KMS-11 (cell line): ENCODE measurements at regions not wholly inside any gene's neighbourhood (a gene's known extent, or its start where the extent isn't known, plus 50 kb on each side); places are given as distances from the start of the nearest gene placed in this dataset.

Experiments
- H2AFZ ChIP-seq: fragments of 200-600 bp; sonication (generic); 2 replicates; pipeline ENCODE4 v1.6.1; 2016; ENCODE audit warnings: antibody characterized with exemption, mixed run types, low read depth
- H3K27ac ChIP-seq: fragments of 200-600 bp; sonication (generic); 2 replicates; pipeline ENCODE4 v1.6.1; 2016; ENCODE audit warnings: mild to moderate bottlenecking, mixed run types
- H3K27me3 ChIP-seq: fragments of 200-600 bp; sonication (generic); 2 replicates; pipeline ENCODE4 v1.6.1; 2017; ENCODE audit warnings: mild to moderate bottlenecking, low read depth, mixed run types, moderate library complexity; ENCODE audit not compliant: insufficient read depth
- H3K36me3 ChIP-seq: fragments of 200-600 bp; sonication (generic); 2 replicates; pipeline ENCODE4 v1.6.1; 2017; ENCODE audit warnings: mild to moderate bottlenecking, mixed run types; ENCODE audit not compliant: insufficient read depth
- H3K4me1 ChIP-seq: fragments of 200-600 bp; sonication (generic); 2 replicates; pipeline ENCODE4 v1.6.1; 2016; ENCODE audit warnings: mild to moderate bottlenecking, low read depth, mixed run types; ENCODE audit not compliant: poor library complexity, severe bottlenecking
- H3K4me2 ChIP-seq: fragments of 200-600 bp; sonication (generic); 2 replicates; pipeline ENCODE4 v1.7.0; 2016; ENCODE audit warnings: mild to moderate bottlenecking, mixed run types
- H3K4me3 ChIP-seq: fragments of 200-600 bp; sonication (generic); IDR thresholded peaks from 2 replicates; pipeline ENCODE4 v1.6.1; 2017; ENCODE audit warnings: low read depth, low read length, mixed read lengths; ENCODE audit not compliant: insufficient read depth
- H3K79me2 ChIP-seq: fragments of 200-600 bp; sonication (generic); 2 replicates; pipeline ENCODE4 v1.6.1; 2016; ENCODE audit warnings: low read depth, mixed run types; ENCODE audit not compliant: insufficient read depth
- H3K9ac ChIP-seq: fragments of 200-600 bp; sonication (generic); 2 replicates; pipeline ENCODE4 v1.6.1; 2016; ENCODE audit warnings: mild to moderate bottlenecking, mixed run types
- H4K20me1 ChIP-seq: fragments of 200-600 bp; sonication (generic); 2 replicates; pipeline ENCODE4 v1.6.1; 2016; ENCODE audit warnings: mild to moderate bottlenecking, mixed run types; ENCODE audit not compliant: insufficient read depth
- TF ChIP-seq, protein P1 (sequence below): fragments of 200-600 bp; sonication (generic); conservative IDR thresholded peaks from 2 replicates; pipeline ENCODE4 v1.6.1; 2017; ENCODE audit warnings: low read depth, mild to moderate bottlenecking, antibody characterized with exemption, low read length, moderate library complexity, mixed read lengths

DNA sequence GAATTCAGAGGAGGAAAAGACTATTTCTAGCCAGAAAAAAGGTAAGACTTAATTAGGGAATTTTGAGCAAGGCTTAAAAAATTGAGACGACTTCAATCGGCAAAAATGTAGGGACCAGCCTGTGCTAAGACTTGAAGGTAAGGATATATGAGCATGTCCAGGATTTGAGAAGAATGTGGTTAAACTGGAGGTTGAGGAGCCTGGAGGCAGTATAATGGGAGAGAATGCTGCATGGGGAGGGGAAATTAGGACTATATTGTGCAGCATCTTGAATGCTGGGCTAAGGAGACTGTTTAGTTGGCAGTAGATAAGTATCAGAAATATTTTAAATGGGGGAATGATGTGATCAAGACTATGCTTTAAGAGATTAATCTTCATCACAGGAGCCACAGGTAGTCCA lies 53.1 kb upstream of the PCGF5 start:
- Histone ChIP-seq H3K79me2 (peaks cover 40% of the 10 kb centered on the region), H3K27me3 (no peaks in the 10 kb centered on the region), H3K4me2 (no peak overlapping the region), H3K4me1 (peaks cover 14% of the 10 kb centered on the region), H4K20me1 (no peaks in the 10 kb centered on the region; the same call in none of the 2 replicates), H3K36me3 (no peaks in the 10 kb centered on the region), H3K27ac (no peak overlapping the region), H3K4me3 (no peak overlapping the region), H3K9ac (no peak overlapping the region), H2AFZ (no peak overlapping the region)
- TF ChIP-seq, protein P1, sequence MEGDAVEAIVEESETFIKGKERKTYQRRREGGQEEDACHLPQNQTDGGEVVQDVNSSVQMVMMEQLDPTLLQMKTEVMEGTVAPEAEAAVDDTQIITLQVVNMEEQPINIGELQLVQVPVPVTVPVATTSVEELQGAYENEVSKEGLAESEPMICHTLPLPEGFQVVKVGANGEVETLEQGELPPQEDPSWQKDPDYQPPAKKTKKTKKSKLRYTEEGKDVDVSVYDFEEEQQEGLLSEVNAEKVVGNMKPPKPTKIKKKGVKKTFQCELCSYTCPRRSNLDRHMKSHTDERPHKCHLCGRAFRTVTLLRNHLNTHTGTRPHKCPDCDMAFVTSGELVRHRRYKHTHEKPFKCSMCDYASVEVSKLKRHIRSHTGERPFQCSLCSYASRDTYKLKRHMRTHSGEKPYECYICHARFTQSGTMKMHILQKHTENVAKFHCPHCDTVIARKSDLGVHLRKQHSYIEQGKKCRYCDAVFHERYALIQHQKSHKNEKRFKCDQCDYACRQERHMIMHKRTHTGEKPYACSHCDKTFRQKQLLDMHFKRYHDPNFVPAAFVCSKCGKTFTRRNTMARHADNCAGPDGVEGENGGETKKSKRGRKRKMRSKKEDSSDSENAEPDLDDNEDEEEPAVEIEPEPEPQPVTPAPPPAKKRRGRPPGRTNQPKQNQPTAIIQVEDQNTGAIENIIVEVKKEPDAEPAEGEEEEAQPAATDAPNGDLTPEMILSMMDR = no peak

DNA sequence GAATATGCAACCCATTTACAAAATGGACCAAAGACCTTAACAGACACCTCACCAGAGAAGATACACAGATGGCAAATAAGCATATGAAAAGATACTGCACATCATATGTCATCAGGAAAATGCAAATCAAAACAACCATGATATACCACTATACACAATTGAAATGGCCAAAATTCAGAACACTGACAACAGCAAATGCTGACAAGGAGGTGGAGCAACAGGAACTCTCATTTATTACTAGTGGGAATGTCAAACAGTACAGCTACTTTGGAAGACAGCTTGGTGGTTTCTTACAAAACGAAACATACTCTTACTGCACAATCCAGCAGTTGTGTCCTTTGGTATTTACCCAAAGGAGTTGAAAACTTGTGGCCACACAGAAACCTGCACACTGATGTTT lies 50.0 kb upstream of the PCGF5 start:
- TF ChIP-seq, protein P1 = no peak
- peaks cover 40% of the 10 kb centered on the region for H3K79me2 ChIP-seq
- no peaks in the 10 kb centered on the region for H3K36me3 ChIP-seq

More for the DNA sequence above, 50.0 kb upstream of the PCGF5 start:
- Histone ChIP-seq H3K4me1 (peaks cover 8% of the 10 kb centered on the region), H3K27me3 (no peaks in the 10 kb centered on the region), H3K4me3 (no peak overlapping the region), H3K27ac (no peak overlapping the region), H2AFZ (no peak overlapping the region), H3K9ac (no peak overlapping the region), H4K20me1 (no peaks in the 10 kb centered on the region; the same call in none of the 2 replicates), H3K4me2 (no peak overlapping the region)
